ENCODE measurements at regions not wholly inside any gene's neighbourhood (a gene's known extent, or its start where the extent isn't known, plus 50 kb on each side); places are given as distances from the start of the nearest gene placed in this dataset.

GRCh38 chr9:135273008-135273407 is 185.5 kb downstream of the OLFM1 start:
- Histone ChIP-seq H3K4me3 (ENCODE audit: low read depth, low read length) (no peak overlapping the region), H3K27me3 (no peaks in the 10 kb centered on the region), H3K9me3 (no peaks in the 10 kb centered on the region), H3K4me1 (no peaks in the 10 kb centered on the region), H3K36me3 (no peaks in the 10 kb centered on the region)
- no peak for DNase-seq
- TF ChIP-seq CTCF (IDR thresholded peaks at IDR 0.05; ENCODE audit: low read depth, low read length), result no peak

DNA sequence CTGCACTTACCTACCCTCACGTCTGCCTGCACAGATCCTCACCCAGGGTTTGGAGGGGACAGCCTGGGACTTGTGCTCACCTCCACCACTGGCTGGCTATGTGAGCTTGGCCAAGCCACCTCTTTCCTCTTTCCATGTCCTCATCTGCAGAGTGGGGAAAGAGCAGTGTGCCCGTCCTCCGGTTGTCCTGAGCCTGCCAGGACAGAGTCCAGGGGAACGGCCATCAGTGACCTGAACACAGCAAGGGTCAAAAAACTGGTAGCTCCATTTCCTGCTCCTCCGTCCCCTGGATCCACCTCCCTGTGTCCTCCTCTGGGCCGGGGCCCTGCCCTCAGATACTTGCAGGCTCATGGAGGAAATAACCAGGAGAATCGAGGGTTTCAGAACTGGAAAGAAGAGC is 187.7 kb downstream of the OLFM1 start:
- Histone ChIP-seq H3K36me3 (no peaks in the 10 kb centered on the region), H3K4me1 (no peaks in the 10 kb centered on the region), H3K4me3 (ENCODE audit: low read depth, low read length) (no peak overlapping the region), H3K9me3 (no peaks in the 10 kb centered on the region), H3K27me3 (no peaks in the 10 kb centered on the region)
- no peak for TF ChIP-seq CTCF (IDR thresholded peaks at IDR 0.05; ENCODE audit: low read depth, low read length)
- no peak for DNase-seq

GRCh38 chr9:135275571-135276289 is 188.3 kb downstream of the OLFM1 start:
- H3K4me1 ChIP-seq, result peaks cover 1% of the 10 kb centered on the region
- DNase-seq, result peak; percentile 51
- no peaks in the 10 kb centered on the region for H3K27me3 ChIP-seq
- H3K9me3 ChIP-seq, result no peaks in the 10 kb centered on the region
- no peaks in the 10 kb centered on the region for H3K36me3 ChIP-seq
- TF ChIP-seq CTCF (IDR thresholded peaks at IDR 0.05; ENCODE audit: low read depth, low read length), result no peak
- H3K4me3 ChIP-seq (ENCODE audit: low read depth, low read length), result no peak overlapping the region

DNA sequence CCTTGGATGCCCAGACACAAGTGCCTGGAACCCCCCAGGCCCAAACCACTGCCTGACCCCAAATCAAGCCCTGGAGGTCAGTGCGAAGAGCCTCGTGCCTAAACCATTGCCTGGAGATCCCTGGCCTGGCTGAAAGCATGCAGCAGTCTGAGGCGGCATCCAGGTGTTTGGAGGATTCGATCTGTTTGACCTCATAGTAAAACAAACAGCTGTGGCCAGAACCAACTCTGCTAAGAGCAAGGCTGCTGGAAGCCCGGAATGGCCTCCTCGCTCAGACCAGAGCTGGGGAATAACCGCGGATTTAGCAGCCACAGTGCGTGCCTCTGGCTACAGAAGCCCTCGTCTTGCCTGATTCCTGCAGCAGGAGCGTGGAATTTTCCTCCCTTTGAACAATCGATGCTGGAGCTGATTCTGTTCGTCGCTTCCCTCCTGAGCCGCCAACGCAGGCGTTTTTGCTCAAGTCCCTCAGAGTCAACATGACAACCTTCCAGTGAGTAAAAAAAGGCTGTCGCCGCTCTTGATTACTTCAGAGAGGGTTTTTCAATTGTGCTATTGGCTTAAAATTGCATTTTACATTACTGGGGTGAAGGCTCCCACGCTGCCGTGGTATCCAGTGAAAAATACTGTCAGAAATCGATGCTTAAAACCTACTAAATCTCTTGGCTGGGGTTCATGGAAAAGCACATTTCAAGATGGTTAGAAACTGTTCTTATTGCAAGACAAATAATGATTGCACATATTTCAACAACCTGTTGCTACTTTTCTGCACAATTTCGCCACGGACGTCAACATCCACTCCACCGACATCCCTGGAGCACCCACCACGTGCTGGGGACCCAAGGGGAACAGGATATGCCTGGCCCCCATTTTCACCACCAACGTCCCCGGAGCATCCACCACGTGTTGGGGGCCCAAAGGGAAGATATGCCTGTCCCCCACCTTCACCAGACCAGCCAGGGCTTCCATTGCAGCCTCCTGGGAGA is 190.0 kb downstream of the OLFM1 start:
- DNase-seq, result no peak
- Histone ChIP-seq H3K4me1 (peaks cover 18% of the 10 kb centered on the region), H3K4me3 (ENCODE audit: low read depth, low read length) (no peak overlapping the region), H3K27me3 (no peaks in the 10 kb centered on the region), H3K36me3 (no peaks in the 10 kb centered on the region), H3K9me3 (no peaks in the 10 kb centered on the region)
- TF ChIP-seq CTCF (IDR thresholded peaks at IDR 0.05; ENCODE audit: low read depth, low read length), result no peak

- DNase-seq, result no peak
- Histone ChIP-seq H3K9me3 (no peaks in the 10 kb centered on the region), H3K27me3 (no peaks in the 10 kb centered on the region), H3K4me3 (ENCODE audit: low read depth, low read length) (no peak overlapping the region), H3K36me3 (no peaks in the 10 kb centered on the region), H3K4me1 (peaks cover 22% of the 10 kb centered on the region)
- TF ChIP-seq CTCF (IDR thresholded peaks at IDR 0.05; ENCODE audit: low read depth, low read length), result no peak
These were observed 191.1 kb downstream of the OLFM1 start for GRCh38 chr9:135278586-135278985.

- Histone ChIP-seq H3K27me3 (no peaks in the 10 kb centered on the region), H3K9me3 (no peaks in the 10 kb centered on the region), H3K4me3 (ENCODE audit: low read depth, low read length) (no peak overlapping the region), H3K4me1 (peaks cover 24% of the 10 kb centered on the region), H3K36me3 (no peaks in the 10 kb centered on the region)
- no peak for TF ChIP-seq CTCF (IDR thresholded peaks at IDR 0.05; ENCODE audit: low read depth, low read length)
- DNase-seq, result no peak
These were observed 191.9 kb downstream of the OLFM1 start for GRCh38 chr9:135279385-135279784.

All from BE2C (cell line).